OCI-LY3 (cell line): ENCODE measurements at regions not wholly inside any gene's neighbourhood (a gene's known extent, or its start where the extent isn't known, plus 50 kb on each side); places are given as distances from the start of the nearest gene placed in this dataset.

Experiments used
- EZH2phosphoT487 ChIP-seq: fragments of 200-600 bp; shearing (Covaris generic); IDR thresholded peaks from 2 replicates; pipeline ENCODE4 v1.6.1; 2018; ENCODE audit warnings: antibody characterized with exemption, mixed run types, low read depth
- TF ChIP-seq, protein P1 (sequence below): fragments of 200-600, 300-600 bp; sonication (generic); IDR thresholded peaks from 2 replicates; pipeline ENCODE4 v1.5.1; 2014; ENCODE audit warnings: antibody characterized with exemption, low read length, low read depth

DNA sequence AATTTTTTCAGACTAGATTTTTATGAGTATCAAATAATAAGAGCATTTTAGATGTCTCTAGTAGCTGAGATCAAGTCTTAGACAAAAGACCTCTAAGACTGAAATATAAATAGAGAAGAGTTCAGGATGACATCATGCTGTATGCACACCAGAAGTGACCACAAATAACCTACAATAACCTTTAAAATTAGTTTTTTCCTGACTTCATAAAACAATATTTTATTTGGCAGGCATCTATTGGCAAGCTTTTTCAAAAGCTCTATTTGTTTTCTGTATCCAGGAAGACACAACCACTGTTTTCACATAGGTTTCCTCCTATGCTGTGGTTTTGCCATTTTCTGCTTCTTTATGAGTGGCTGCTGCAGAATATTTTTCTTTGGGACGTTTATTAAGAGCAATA is 359.1 kb downstream of the CRPPA start:
- TF ChIP-seq, protein P1, sequence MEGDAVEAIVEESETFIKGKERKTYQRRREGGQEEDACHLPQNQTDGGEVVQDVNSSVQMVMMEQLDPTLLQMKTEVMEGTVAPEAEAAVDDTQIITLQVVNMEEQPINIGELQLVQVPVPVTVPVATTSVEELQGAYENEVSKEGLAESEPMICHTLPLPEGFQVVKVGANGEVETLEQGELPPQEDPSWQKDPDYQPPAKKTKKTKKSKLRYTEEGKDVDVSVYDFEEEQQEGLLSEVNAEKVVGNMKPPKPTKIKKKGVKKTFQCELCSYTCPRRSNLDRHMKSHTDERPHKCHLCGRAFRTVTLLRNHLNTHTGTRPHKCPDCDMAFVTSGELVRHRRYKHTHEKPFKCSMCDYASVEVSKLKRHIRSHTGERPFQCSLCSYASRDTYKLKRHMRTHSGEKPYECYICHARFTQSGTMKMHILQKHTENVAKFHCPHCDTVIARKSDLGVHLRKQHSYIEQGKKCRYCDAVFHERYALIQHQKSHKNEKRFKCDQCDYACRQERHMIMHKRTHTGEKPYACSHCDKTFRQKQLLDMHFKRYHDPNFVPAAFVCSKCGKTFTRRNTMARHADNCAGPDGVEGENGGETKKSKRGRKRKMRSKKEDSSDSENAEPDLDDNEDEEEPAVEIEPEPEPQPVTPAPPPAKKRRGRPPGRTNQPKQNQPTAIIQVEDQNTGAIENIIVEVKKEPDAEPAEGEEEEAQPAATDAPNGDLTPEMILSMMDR = no peak
- no peak for TF ChIP-seq EZH2phosphoT487
